Bronchial epithelial cell (primary cell): ENCODE measurements at regions not wholly inside any gene's neighbourhood (a gene's known extent, or its start where the extent isn't known, plus 50 kb on each side); places are given as distances from the start of the nearest gene placed in this dataset.

Experiments
- DNase-seq: peaks from one replicate; pipeline ENCODE4 v3.0.0-alpha.2; 2010; ENCODE audit warnings: low read depth
- FAIRE-seq: peaks from 2 replicates; lab custom pipeline; 2011; peaks lifted over from hg19 to GRCh38; lab: Jason Lieb, UNC
- H3K27me3 ChIP-seq: 2 replicates; pipeline ENCODE4 v1.5.1; 2011; ENCODE audit warnings: low read length; ENCODE audit not compliant: control insufficient read depth, insufficient read depth
- H3K36me3 ChIP-seq: 2 replicates; pipeline ENCODE4 v1.5.1; 2011; ENCODE audit warnings: low read length; ENCODE audit not compliant: control insufficient read depth, insufficient read depth
- H3K4me3 ChIP-seq: 2 replicates; pipeline ENCODE4 v1.5.1; 2011; ENCODE audit warnings: mild to moderate bottlenecking, low read depth, low read length, control low read depth
- CTCF ChIP-seq: IDR thresholded peaks from 2 replicates; pipeline ENCODE4 v1.5.1; 2011; ENCODE audit warnings: mild to moderate bottlenecking, moderate library complexity, low read length, control low read depth, inconsistent platforms; ENCODE audit not compliant: insufficient read depth, severe bottlenecking

GRCh38 chr1:95615421-95615820, 381.4 kb downstream of the RWDD3 start:
- Histone ChIP-seq H3K27me3 (no peaks in the 10 kb centered on the region), H3K4me3 (no peak overlapping the region), H3K36me3 (no peaks in the 10 kb centered on the region)
- no peak for FAIRE-seq
- DNase-seq = no peak
- TF ChIP-seq CTCF = no peak

- no peak for DNase-seq
- FAIRE-seq = no peak
- Histone ChIP-seq H3K36me3 (no peaks in the 10 kb centered on the region), H3K27me3 (no peaks in the 10 kb centered on the region), H3K4me3 (no peak overlapping the region)
- TF ChIP-seq CTCF = no peak
These were observed 386.1 kb downstream of the RWDD3 start for GRCh38 chr1:95620076-95620475.

GRCh38 chr1:95622609-95623008, 388.6 kb downstream of the RWDD3 start:
- no peaks in the 10 kb centered on the region for H3K27me3 ChIP-seq
- TF ChIP-seq CTCF = no peak
- DNase-seq = no peak
- H3K36me3 ChIP-seq = no peaks in the 10 kb centered on the region
- peak; percentile 36 for FAIRE-seq
- H3K4me3 ChIP-seq = no peak overlapping the region

- Histone ChIP-seq H3K4me3 (no peak overlapping the region), H3K27me3 (no peaks in the 10 kb centered on the region), H3K36me3 (no peaks in the 10 kb centered on the region)
- TF ChIP-seq CTCF = no peak
- DNase-seq (no peak), FAIRE-seq (no peak)
These were observed 391.2 kb downstream of the RWDD3 start for GRCh38 chr1:95625224-95625623.

GRCh38 chr1:95627244-95627643, 393.2 kb downstream of the RWDD3 start:
- Histone ChIP-seq H3K4me3 (no peak overlapping the region), H3K36me3 (no peaks in the 10 kb centered on the region), H3K27me3 (no peaks in the 10 kb centered on the region)
- no peak for TF ChIP-seq CTCF
- no peak for FAIRE-seq
- DNase-seq = peak; percentile 18

- Histone ChIP-seq H3K4me3 (no peak overlapping the region), H3K27me3 (no peaks in the 10 kb centered on the region), H3K36me3 (no peaks in the 10 kb centered on the region)
- no peak for DNase-seq
- no peak for TF ChIP-seq CTCF
- FAIRE-seq = no peak
These were observed 397.7 kb downstream of the RWDD3 start for GRCh38 chr1:95631695-95632094.
